ENCODE measurements at regions not wholly inside any gene's neighbourhood (a gene's known extent, or its start where the extent isn't known, plus 50 kb on each side); places are given as distances from the start of the nearest gene placed in this dataset.

- Histone ChIP-seq H3K4me1 (ENCODE audit: control insufficient read depth, insufficient read depth, low read length) (peaks cover 14% of the 10 kb centered on the region), H3K9ac (ENCODE audit: extremely low read depth, low read length, poor library complexity, severe bottlenecking) (no peak overlapping the region), H3K9me3 (ENCODE audit: control insufficient read depth, low read length) (no peaks in the 10 kb centered on the region), H3K4me3 (ENCODE audit: low read length) (no peak overlapping the region), H3K36me3 (ENCODE audit: control insufficient read depth, insufficient read depth, low read length) (no peaks in the 10 kb centered on the region), H3K27ac (ENCODE audit: low read depth, low read length) (no peak overlapping the region), H3K27me3 (ENCODE audit: control insufficient read depth, insufficient read depth, low read length, poor library complexity, severe bottlenecking) (no peaks in the 10 kb centered on the region)
- Mint-ChIP-seq H3K27ac (no peak overlapping the region), H3K4me1 (peaks cover 7% of the 10 kb centered on the region), H3K27me3 (ENCODE audit: insufficient read depth) (no peaks in the 10 kb centered on the region), H3K9me3 (no peaks in the 10 kb centered on the region), H3K36me3 (ENCODE audit: low read depth) (no peaks in the 10 kb centered on the region), H3K4me3 (no peak overlapping the region)
- no peak for TF ChIP-seq CTCF (conservative IDR thresholded peaks at IDR 0.05)
- 95 to 100% methylated on average over 3 to 5 of the region's 5 CpGs for WGBS, 2 experiments (ENCODE audit: insufficient coverage in 1 of 2, insufficient read length in 1 of 2)
- no peak for DNase-seq
These were observed 134.9 kb upstream of the CHD1 start for GRCh38 chr5:99063737-99064136.

- 56 to 85% methylated on average over 1 to 2 of the region's 2 CpGs for WGBS, 2 experiments (ENCODE audit: insufficient coverage in 1 of 2, insufficient read length in 1 of 2)
- Mint-ChIP-seq H3K9me3 (no peaks in the 10 kb centered on the region), H3K36me3 (ENCODE audit: low read depth) (no peaks in the 10 kb centered on the region), H3K4me3 (no peak overlapping the region), H3K27me3 (ENCODE audit: insufficient read depth) (peaks cover 2% of the 10 kb centered on the region), H3K4me1 (peaks cover 7% of the 10 kb centered on the region), H3K27ac (no peak overlapping the region)
- Histone ChIP-seq H3K9me3 (ENCODE audit: control insufficient read depth, low read length) (no peaks in the 10 kb centered on the region), H3K4me1 (ENCODE audit: control insufficient read depth, insufficient read depth, low read length) (peaks cover 15% of the 10 kb centered on the region), H3K9ac (ENCODE audit: extremely low read depth, low read length, poor library complexity, severe bottlenecking) (no peak overlapping the region), H3K36me3 (ENCODE audit: control insufficient read depth, insufficient read depth, low read length) (no peaks in the 10 kb centered on the region), H3K4me3 (ENCODE audit: low read length) (no peak overlapping the region), H3K27me3 (ENCODE audit: control insufficient read depth, insufficient read depth, low read length, poor library complexity, severe bottlenecking) (no peaks in the 10 kb centered on the region), H3K27ac (ENCODE audit: low read depth, low read length) (no peak overlapping the region)
- TF ChIP-seq CTCF (conservative IDR thresholded peaks at IDR 0.05) = no peak
- no peak for DNase-seq
These were observed 132.9 kb upstream of the CHD1 start for GRCh38 chr5:99061711-99062110.

- Mint-ChIP-seq H3K36me3 (ENCODE audit: low read depth) (no peaks in the 10 kb centered on the region), H3K4me3 (no peak overlapping the region), H3K27me3 (ENCODE audit: insufficient read depth) (peaks cover 2% of the 10 kb centered on the region), H3K4me1 (peaks cover 7% of the 10 kb centered on the region), H3K9me3 (no peaks in the 10 kb centered on the region), H3K27ac (no peak overlapping the region)
- DNase-seq = no peak
- Histone ChIP-seq H3K27me3 (ENCODE audit: control insufficient read depth, insufficient read depth, low read length, poor library complexity, severe bottlenecking) (no peaks in the 10 kb centered on the region), H3K4me3 (ENCODE audit: low read length) (no peak overlapping the region), H3K27ac (ENCODE audit: low read depth, low read length) (no peak overlapping the region), H3K9ac (ENCODE audit: extremely low read depth, low read length, poor library complexity, severe bottlenecking) (no peak overlapping the region), H3K36me3 (ENCODE audit: control insufficient read depth, insufficient read depth, low read length) (no peaks in the 10 kb centered on the region), H3K4me1 (ENCODE audit: control insufficient read depth, insufficient read depth, low read length) (peaks cover 15% of the 10 kb centered on the region), H3K9me3 (ENCODE audit: control insufficient read depth, low read length) (no peaks in the 10 kb centered on the region)
- no peak for TF ChIP-seq CTCF (conservative IDR thresholded peaks at IDR 0.05)
- 84% methylated on average over 2 of the region's 2 CpGs; no CpG with 5 or more reads in 1 of the 2 experiments for WGBS, 2 experiments (ENCODE audit: insufficient coverage in 1 of 2, insufficient read length in 1 of 2)
These were observed 132.5 kb upstream of the CHD1 start for GRCh38 chr5:99061299-99061698.

Measured in endodermal cell (in vitro differentiated cells).